GM12892 (cell line): ENCODE measurements at regions not wholly inside any gene's neighbourhood (a gene's known extent, or its start where the extent isn't known, plus 50 kb on each side); places are given as distances from the start of the nearest gene placed in this dataset.
"Not testable (repeated sequence)": the region's sequence is repeated elsewhere in the genome, so short reads cannot be mapped to it uniquely, and the experiment has no call there.

Source experiments
- POLR2AphosphoS5 ChIP-seq: IDR thresholded peaks from 2 replicates; pipeline ENCODE4 v1.6.1; 2011; ENCODE audit warnings: low read depth, low read length, control low read depth
- TAF1 ChIP-seq: IDR thresholded peaks from 2 replicates; pipeline ENCODE4 v1.6.1; 2011; ENCODE audit warnings: low read depth, mild to moderate bottlenecking, control low read depth, low read length, borderline replicate concordance

DNA sequence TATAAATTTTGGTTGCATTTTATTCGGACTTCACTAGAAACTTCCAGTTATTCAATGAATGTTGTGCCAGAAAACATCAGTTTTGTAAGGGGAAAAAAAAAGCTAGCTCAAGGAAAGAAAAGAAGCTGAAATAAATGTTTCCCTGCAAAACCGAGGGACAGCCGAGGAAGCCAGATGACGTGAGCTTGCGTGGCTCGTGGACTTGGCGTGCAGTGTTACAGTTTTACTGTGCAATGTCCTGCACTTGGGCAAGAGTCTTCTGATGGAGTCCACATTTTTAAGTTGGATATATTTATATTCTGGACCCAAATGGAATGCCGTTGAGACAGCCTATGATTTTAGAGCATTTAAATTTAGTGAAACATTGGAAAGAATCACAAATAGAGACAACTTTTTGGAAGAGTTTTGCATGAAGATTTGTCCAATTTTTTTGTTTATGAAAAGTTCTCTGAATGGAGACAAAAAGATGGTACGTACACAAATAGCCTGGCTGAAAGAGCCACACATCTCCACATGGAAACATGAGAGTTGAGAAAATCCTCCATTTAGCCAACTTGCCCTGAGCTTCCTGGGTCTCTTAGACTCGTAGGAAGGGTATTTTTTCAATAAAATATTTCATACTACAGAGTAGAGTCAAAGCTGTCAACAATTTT, 210.5 kb downstream of the BANP start:
- not testable (repeated sequence) for TF ChIP-seq TAF1, POLR2AphosphoS5
